Parathyroid adenoma (tissue), 2 donors: ENCODE measurements at regions not wholly inside any gene's neighbourhood (a gene's known extent, or its start where the extent isn't known, plus 50 kb on each side); places are given as distances from the start of the nearest gene placed in this dataset.

Experiments used
- H2AFZ ChIP-seq: fragments of 300-600 bp; sonication (generic); one replicate; pipeline ENCODE4 v1.7.0; 2017; ENCODE audit warnings: antibody characterized with exemption, mild to moderate bottlenecking
- H3K27ac ChIP-seq: fragments of 300-600 bp; sonication (generic); one replicate; pipeline ENCODE4 v1.7.0; 2017
- H3K27me3 ChIP-seq: fragments of 300-600 bp; sonication (generic); one replicate; pipeline ENCODE4 v1.7.0; 2017; ENCODE audit warnings: low read length; ENCODE audit not compliant: control insufficient read depth, insufficient read depth
- H3K36me3 ChIP-seq: fragments of 300-600 bp; sonication (generic); one replicate; pipeline ENCODE4 v1.7.0; 2017; ENCODE audit warnings: low read length; ENCODE audit not compliant: control insufficient read depth, insufficient read depth
- H3K4me1 ChIP-seq: fragments of 300-600 bp; sonication (generic); one replicate; pipeline ENCODE4 v1.7.0; 2017; ENCODE audit warnings: control low read depth
- H3K4me2 ChIP-seq: fragments of 300-600 bp; sonication (generic); one replicate; pipeline ENCODE4 v1.7.0; 2017; ENCODE audit warnings: low read length
- H3K4me3 ChIP-seq: fragments of 300-600 bp; sonication (generic); one replicate; pipeline ENCODE4 v1.7.0; 2017; ENCODE audit warnings: low read depth, low read length
- H3K79me2 ChIP-seq: fragments of 300-600 bp; sonication (generic); one replicate; pipeline ENCODE4 v1.7.0; 2017; ENCODE audit warnings: control low read depth
- H3K9ac ChIP-seq: fragments of 300-600 bp; sonication (generic); one replicate; pipeline ENCODE4 v1.7.0; 2017; ENCODE audit warnings: mild to moderate bottlenecking
- H3K9me3 ChIP-seq: fragments of 300-600 bp; sonication (generic); one replicate; pipeline ENCODE4 v1.7.0; 2017; ENCODE audit warnings: low read length; ENCODE audit not compliant: control insufficient read depth
- TF ChIP-seq, protein P1 (sequence below): fragments of 300-600 bp; sonication (generic); IDR thresholded peaks from one replicate; pipeline ENCODE4 v1.7.0; 2017; ENCODE audit warnings: antibody characterized with exemption, mild to moderate bottlenecking
- donor health status: primary hyperparathyroidism.

DNA sequence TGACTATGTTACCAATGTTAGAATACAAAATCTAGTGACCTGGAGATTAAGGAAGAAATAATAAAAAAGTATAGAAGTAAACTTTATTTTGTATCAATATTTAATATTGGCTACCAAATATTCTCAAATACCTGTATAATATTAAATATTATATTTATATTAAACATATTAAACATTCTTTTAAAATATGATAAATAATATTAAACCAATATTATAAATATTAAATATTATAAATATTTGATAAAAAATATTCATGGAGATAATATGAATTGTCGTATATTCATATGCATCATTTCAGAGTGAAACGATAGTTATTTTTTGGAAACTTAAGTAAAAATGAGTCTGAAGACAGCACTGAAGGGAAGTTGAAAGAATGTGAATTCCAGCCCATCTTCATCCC lies 571.2 kb upstream of the KLF12 start:
- Histone ChIP-seq H3K27ac (no peak overlapping the region), H2AFZ (no peak overlapping the region), H3K4me2 (no peak overlapping the region), H3K4me1 (no peaks in the 10 kb centered on the region), H3K9ac (no peak overlapping the region), H3K9me3 (no peaks in the 10 kb centered on the region), H3K4me3 (no peak overlapping the region), H3K36me3 (no peaks in the 10 kb centered on the region), H3K27me3 (no peaks in the 10 kb centered on the region), H3K79me2 (no peaks in the 10 kb centered on the region)
- TF ChIP-seq, protein P1, sequence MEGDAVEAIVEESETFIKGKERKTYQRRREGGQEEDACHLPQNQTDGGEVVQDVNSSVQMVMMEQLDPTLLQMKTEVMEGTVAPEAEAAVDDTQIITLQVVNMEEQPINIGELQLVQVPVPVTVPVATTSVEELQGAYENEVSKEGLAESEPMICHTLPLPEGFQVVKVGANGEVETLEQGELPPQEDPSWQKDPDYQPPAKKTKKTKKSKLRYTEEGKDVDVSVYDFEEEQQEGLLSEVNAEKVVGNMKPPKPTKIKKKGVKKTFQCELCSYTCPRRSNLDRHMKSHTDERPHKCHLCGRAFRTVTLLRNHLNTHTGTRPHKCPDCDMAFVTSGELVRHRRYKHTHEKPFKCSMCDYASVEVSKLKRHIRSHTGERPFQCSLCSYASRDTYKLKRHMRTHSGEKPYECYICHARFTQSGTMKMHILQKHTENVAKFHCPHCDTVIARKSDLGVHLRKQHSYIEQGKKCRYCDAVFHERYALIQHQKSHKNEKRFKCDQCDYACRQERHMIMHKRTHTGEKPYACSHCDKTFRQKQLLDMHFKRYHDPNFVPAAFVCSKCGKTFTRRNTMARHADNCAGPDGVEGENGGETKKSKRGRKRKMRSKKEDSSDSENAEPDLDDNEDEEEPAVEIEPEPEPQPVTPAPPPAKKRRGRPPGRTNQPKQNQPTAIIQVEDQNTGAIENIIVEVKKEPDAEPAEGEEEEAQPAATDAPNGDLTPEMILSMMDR: no peak

DNA sequence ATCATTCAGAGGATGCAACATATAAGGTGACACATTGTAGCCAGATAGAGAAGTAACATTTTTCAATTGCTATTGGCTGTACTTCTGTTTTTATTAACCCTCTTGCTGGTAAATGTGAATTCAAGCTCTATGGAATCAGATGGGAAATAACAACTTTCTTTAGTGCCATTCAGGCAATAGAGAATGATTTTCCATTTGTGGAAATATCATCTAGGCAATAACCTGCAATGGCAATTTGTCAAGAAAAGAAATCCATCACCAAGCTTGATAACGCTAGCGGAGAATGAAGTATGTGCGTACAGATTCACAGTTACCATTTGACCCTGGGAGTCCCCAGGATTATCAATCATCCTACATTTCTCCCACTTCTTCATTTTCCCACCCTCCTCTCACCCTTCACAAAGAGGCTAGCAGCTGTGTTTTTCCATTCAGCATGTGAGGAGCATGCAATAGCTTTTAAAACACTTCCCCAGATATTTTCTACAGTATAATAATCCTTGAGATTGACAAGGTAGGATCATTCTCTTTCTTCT lies 569.7 kb upstream of the KLF12 start:
- H3K9me3 ChIP-seq: no peaks in the 10 kb centered on the region
- no peak overlapping the region for H3K9ac ChIP-seq
- no peaks in the 10 kb centered on the region for H3K79me2 ChIP-seq
- H2AFZ ChIP-seq: no peak overlapping the region
- H3K27me3 ChIP-seq: no peaks in the 10 kb centered on the region
- TF ChIP-seq, protein P1: no peak
- no peak overlapping the region for H3K4me3 ChIP-seq
- H3K36me3 ChIP-seq: no peaks in the 10 kb centered on the region
- H3K4me1 ChIP-seq: no peaks in the 10 kb centered on the region
- no peak overlapping the region for H3K4me2 ChIP-seq
- no peak overlapping the region for H3K27ac ChIP-seq

GRCh38 chr13:74696148-74696922 lies 562.1 kb upstream of the KLF12 start:
- Histone ChIP-seq H3K27ac (no peak overlapping the region), H3K4me3 (no peak overlapping the region), H3K36me3 (no peaks in the 10 kb centered on the region), H3K27me3 (no peaks in the 10 kb centered on the region), H3K9me3 (no peaks in the 10 kb centered on the region), H3K79me2 (no peaks in the 10 kb centered on the region), H3K4me1 (no peaks in the 10 kb centered on the region), H3K4me2 (no peak overlapping the region), H2AFZ (no peak overlapping the region), H3K9ac (no peak overlapping the region)
- TF ChIP-seq, protein P1: no peak

DNA sequence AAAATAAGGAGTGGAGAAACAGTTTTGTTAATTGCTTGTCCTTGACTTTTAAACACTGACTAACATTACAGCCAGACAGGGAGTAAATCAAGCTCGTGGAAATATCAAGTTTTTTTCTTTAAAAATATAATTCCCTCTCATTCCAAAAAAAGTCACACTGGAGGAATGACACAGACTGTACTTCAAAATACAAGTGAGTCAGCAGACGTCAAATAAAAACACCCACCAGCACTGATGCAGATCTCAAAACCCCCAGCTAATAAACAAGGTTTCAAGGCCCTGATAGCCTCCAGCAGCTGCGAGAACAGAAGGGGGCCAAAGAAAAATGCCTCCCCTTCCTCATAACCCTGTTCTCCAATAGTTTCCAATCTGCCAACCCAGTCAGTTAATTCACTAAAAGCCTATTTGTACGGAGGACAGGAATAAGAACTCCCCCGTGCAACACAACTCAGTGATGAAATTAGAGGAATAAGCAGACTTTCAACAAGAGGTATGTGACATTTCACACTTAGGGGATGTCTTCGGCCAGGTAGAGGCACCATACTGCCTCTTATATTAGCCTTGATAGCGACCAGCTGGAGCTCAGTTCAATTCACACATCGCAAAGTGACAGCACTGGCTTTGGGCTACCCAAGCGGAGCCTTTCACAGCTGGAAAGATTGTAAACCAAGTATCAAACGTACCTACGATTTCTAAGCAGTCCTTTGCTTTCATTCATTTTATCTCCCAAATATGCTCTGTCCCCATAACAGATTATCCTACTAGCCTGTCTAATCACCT lies 561.0 kb upstream of the KLF12 start:
- H3K79me2 ChIP-seq: no peaks in the 10 kb centered on the region
- no peak overlapping the region for H3K4me3 ChIP-seq
- H3K36me3 ChIP-seq: no peaks in the 10 kb centered on the region
- H3K27me3 ChIP-seq: no peaks in the 10 kb centered on the region
- no peaks in the 10 kb centered on the region for H3K4me1 ChIP-seq
- TF ChIP-seq, protein P1: no peak
- H2AFZ ChIP-seq: no peak overlapping the region
- no peak overlapping the region for H3K9ac ChIP-seq
- H3K4me2 ChIP-seq: no peak overlapping the region
- H3K27ac ChIP-seq: no peak overlapping the region
- H3K9me3 ChIP-seq: no peaks in the 10 kb centered on the region
